ENCODE measurements at regions not wholly inside any gene's neighbourhood (a gene's known extent, or its start where the extent isn't known, plus 50 kb on each side); places are given as distances from the start of the nearest gene placed in this dataset.

DNA sequence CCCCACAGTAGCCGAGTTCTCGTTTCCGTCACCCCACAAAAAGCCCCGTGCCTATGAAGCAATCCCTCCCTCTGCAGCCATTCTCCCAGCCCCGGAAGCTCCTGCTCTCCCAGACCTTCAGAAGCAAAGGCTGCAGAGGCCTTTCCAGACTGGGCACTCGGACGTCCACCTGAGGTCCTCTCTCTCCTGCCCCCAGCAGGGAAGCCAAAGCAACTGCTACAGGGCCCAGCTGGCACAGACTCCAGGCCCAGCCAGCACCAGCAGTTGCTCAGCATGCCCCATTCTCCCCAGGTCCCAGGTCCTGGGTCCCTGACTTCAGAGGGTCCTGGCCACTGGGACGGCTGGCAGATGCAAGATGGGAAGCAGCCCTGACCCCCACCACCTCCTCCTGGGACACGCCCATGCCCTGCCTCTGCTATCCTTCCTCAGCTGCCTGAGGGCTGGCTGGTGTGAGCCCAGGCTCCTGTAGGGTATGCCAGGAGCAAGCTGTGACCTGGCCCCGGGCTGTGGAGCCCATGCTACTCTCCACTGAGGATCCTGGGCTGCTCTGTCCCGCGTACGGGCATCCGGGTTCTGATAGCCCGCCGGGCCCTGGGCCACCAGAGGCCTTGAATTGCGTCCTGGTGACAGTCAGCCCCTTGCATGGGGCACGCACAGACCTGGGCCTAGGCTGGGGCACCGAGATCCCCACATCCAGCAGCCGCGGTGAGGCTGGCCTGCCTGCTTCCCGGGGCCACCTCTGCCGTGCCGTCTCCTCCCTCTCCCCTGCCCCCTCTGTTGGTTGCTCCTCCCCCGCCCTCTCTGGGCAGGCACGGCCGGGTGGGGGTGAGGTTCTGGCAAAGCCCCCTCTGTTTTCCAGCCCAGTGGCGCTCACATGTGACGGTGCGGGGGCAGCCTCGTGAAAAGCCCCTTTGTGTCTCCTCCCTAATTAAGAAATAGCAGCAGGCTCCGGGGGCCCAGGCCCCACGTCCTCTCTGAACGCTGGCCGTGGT is 1310.3 kb downstream of the BRD1 start:
- no peaks in the 10 kb centered on the region for H3K27me3 Mint-ChIP-seq (ENCODE audit: low read depth)
- H3K36me3 Mint-ChIP-seq (ENCODE audit: insufficient read depth) = no peaks in the 10 kb centered on the region
- no peaks in the 10 kb centered on the region for H3K9me3 Mint-ChIP-seq
- H3K4me1 Mint-ChIP-seq (ENCODE audit: low read depth) = no peaks in the 10 kb centered on the region
- peak in 1 of 2 donors; percentile 17 for ATAC-seq
- no peak for DNase-seq
- no peak overlapping the region for H3K4me3 Mint-ChIP-seq

DNA sequence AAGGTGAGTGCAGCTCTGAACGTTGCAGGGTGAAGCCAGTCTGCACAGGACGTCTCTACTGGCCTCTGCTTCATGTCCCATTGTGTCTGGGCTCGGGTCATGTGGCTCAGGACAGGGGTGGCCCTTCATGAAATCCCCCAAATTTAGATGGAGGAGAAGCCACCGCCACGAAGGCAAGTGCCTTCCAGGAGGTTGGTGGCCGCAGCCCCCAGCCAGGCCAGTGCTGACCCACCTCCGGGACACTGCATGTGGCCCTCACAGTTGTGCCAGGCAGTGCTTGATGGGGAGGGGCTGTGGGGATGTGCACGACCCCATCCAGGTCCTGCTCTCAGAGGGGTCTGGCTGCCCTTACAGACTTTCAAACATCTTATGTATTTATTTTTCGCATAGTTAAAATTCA is 1311.1 kb downstream of the BRD1 start:
- no peaks in the 10 kb centered on the region for H3K27me3 Mint-ChIP-seq (ENCODE audit: low read depth)
- DNase-seq (no peak), ATAC-seq (no peak)
- no peak overlapping the region for H3K4me3 Mint-ChIP-seq
- H3K9me3 Mint-ChIP-seq = no peaks in the 10 kb centered on the region
- no peaks in the 10 kb centered on the region for H3K4me1 Mint-ChIP-seq (ENCODE audit: low read depth)
- H3K36me3 Mint-ChIP-seq (ENCODE audit: insufficient read depth) = no peaks in the 10 kb centered on the region

- no peaks in the 10 kb centered on the region for H3K4me1 Mint-ChIP-seq (ENCODE audit: low read depth)
- ATAC-seq = no peak
- no peaks in the 10 kb centered on the region for H3K27me3 Mint-ChIP-seq (ENCODE audit: low read depth)
- no peak overlapping the region for H3K4me3 Mint-ChIP-seq
- no peaks in the 10 kb centered on the region for H3K36me3 Mint-ChIP-seq (ENCODE audit: insufficient read depth)
- no peak for DNase-seq
- no peaks in the 10 kb centered on the region for H3K9me3 Mint-ChIP-seq
Measured at GRCh38 chr22:48515571-48516200, 1312.0 kb downstream of the BRD1 start.

DNA sequence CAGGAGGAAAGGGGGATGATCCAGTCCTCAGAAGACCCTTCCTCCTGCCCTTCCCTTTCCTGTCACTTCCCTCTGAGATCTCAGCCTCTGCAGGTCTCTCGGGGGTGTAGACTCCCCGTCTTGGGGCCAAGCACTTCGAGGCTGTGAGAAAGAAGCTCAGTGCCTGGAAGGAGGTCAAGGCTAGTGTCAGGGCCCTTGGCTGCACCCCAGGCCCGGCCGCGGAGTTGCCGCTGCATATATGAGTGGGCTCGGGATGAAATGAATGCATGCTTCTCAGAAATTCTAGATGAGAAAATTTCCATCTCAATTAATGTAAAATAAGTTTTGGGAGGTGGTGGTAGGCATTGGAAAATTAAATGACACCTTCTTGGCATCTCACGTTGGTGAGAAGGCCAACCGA is 1313.7 kb downstream of the BRD1 start:
- no peaks in the 10 kb centered on the region for H3K36me3 Mint-ChIP-seq (ENCODE audit: insufficient read depth)
- no peak for DNase-seq
- H3K4me3 Mint-ChIP-seq = no peak overlapping the region
- no peaks in the 10 kb centered on the region for H3K27me3 Mint-ChIP-seq (ENCODE audit: low read depth)
- H3K4me1 Mint-ChIP-seq (ENCODE audit: low read depth) = no peaks in the 10 kb centered on the region
- ATAC-seq = no peak
- H3K9me3 Mint-ChIP-seq = no peaks in the 10 kb centered on the region

GRCh38 chr22:48513446-48513845 is 1314.2 kb downstream of the BRD1 start:
- Mint-ChIP-seq H3K27me3 (ENCODE audit: low read depth) (no peaks in the 10 kb centered on the region), H3K9me3 (no peaks in the 10 kb centered on the region), H3K4me1 (ENCODE audit: low read depth) (no peaks in the 10 kb centered on the region), H3K36me3 (ENCODE audit: insufficient read depth) (no peaks in the 10 kb centered on the region), H3K4me3 (no peak overlapping the region)
- ATAC-seq (no peak), DNase-seq (no peak)

- H3K4me1 Mint-ChIP-seq (ENCODE audit: low read depth) = no peaks in the 10 kb centered on the region
- no peaks in the 10 kb centered on the region for H3K9me3 Mint-ChIP-seq
- no peak for ATAC-seq
Measured at GRCh38 chr22:48511781-48512327, 1315.8 kb downstream of the BRD1 start.

GRCh38 chr22:48511211-48511610 is 1316.5 kb downstream of the BRD1 start:
- Mint-ChIP-seq H3K4me3 (no peak overlapping the region), H3K4me1 (ENCODE audit: low read depth) (no peaks in the 10 kb centered on the region), H3K27me3 (ENCODE audit: low read depth) (peaks cover 4% of the 10 kb centered on the region), H3K36me3 (ENCODE audit: insufficient read depth) (no peaks in the 10 kb centered on the region), H3K9me3 (no peaks in the 10 kb centered on the region)
- DNase-seq (no peak), ATAC-seq (no peak)

More at GRCh38 chr22:48511781-48512327, 1315.8 kb downstream of the BRD1 start:
- DNase-seq = no peak
- H3K36me3 Mint-ChIP-seq (ENCODE audit: insufficient read depth) = no peaks in the 10 kb centered on the region
- no peak overlapping the region for H3K4me3 Mint-ChIP-seq
- peaks cover 4% of the 10 kb centered on the region for H3K27me3 Mint-ChIP-seq (ENCODE audit: low read depth)

DNA sequence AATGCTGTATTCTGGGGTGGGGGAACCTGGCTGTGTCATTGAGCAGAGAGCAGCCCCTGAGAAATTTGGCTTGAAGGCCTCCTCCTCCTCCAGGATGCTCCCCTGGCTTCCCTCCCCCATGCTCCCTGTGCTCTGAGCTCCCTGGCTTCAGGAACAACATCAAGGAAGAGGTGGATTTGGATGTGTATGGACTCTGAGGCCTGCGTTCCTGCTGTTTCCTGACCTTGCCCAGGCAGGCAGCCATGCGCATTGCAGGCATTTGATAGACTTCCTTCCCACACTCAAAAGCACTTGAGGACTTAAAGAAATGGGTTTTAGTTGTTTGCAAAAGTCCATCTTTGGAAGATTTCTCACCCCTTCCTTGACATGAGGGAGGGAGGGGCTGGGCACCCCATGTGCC is 1317.1 kb downstream of the BRD1 start:
- Mint-ChIP-seq H3K4me3 (no peak overlapping the region), H3K27me3 (ENCODE audit: low read depth) (peaks cover 4% of the 10 kb centered on the region), H3K9me3 (no peaks in the 10 kb centered on the region), H3K36me3 (ENCODE audit: insufficient read depth) (no peaks in the 10 kb centered on the region), H3K4me1 (ENCODE audit: low read depth) (no peaks in the 10 kb centered on the region)
- no peak for ATAC-seq
- DNase-seq = no peak

DNA sequence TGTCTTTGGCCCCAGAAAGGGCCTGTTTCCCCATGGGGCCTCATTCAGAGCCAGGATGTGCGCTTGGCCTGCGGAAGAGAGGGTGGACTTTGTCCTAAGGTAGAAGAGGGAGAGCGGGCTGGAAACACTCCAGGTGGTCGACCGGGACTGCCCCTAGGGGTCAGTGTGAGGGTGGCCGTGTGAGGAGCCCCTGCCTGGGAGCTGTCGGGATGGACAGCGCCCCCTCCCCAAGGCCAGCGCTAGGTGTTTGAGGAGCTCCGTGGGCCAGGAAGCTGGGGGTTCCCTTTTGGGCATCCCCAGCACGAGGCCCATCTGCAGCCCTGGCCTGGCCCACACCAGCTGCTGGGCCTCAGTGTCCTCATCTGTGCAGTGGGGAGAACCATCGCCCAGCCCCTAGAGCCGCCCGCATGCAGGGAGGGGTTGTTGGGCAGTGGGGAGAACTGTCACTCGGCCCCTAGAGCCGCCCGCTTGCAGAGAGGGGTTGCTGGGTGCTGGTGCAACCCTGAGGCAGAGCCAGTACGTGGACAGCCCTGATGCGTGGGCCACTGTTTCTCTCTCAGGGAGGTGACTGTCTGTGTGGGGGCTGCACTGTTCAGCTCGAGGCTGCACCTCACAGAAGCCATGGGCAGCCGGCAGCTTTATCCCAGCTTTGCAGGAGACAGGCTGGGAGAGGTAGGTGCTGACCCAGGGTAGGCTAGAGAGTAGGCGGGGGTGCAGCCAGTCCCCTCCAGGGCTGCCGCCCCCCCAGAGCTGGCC is 1319.9 kb downstream of the BRD1 start:
- DNase-seq (no peak), ATAC-seq (no peak)
- H3K4me1 Mint-ChIP-seq (ENCODE audit: low read depth) = no peaks in the 10 kb centered on the region
- peaks cover 4% of the 10 kb centered on the region for H3K27me3 Mint-ChIP-seq (ENCODE audit: low read depth)
- H3K36me3 Mint-ChIP-seq (ENCODE audit: insufficient read depth) = no peaks in the 10 kb centered on the region
- H3K9me3 Mint-ChIP-seq = no peaks in the 10 kb centered on the region
- no peak overlapping the region for H3K4me3 Mint-ChIP-seq

GRCh38 chr22:48507171-48507570 is 1320.5 kb downstream of the BRD1 start:
- Mint-ChIP-seq H3K9me3 (no peaks in the 10 kb centered on the region), H3K4me3 (no peak overlapping the region), H3K4me1 (ENCODE audit: low read depth) (no peaks in the 10 kb centered on the region), H3K27me3 (ENCODE audit: low read depth) (peaks cover 4% of the 10 kb centered on the region), H3K36me3 (ENCODE audit: insufficient read depth) (no peaks in the 10 kb centered on the region)
- DNase-seq (no peak), ATAC-seq (no peak)

- Mint-ChIP-seq H3K36me3 (ENCODE audit: insufficient read depth) (no peaks in the 10 kb centered on the region), H3K9me3 (no peaks in the 10 kb centered on the region), H3K4me3 (no peak overlapping the region), H3K27me3 (ENCODE audit: low read depth) (peaks cover 4% of the 10 kb centered on the region), H3K4me1 (ENCODE audit: low read depth) (no peaks in the 10 kb centered on the region)
- ATAC-seq = no peak
- no peak for DNase-seq
Measured at GRCh38 chr22:48506506-48507145, 1321.0 kb downstream of the BRD1 start.

GRCh38 chr22:48505891-48506290 is 1321.8 kb downstream of the BRD1 start:
- H3K4me3 Mint-ChIP-seq = no peak overlapping the region
- H3K36me3 Mint-ChIP-seq (ENCODE audit: insufficient read depth) = no peaks in the 10 kb centered on the region
- DNase-seq (no peak), ATAC-seq (no peak)
- H3K9me3 Mint-ChIP-seq = no peaks in the 10 kb centered on the region
- no peaks in the 10 kb centered on the region for H3K4me1 Mint-ChIP-seq (ENCODE audit: low read depth)
- H3K27me3 Mint-ChIP-seq (ENCODE audit: low read depth) = peaks cover 4% of the 10 kb centered on the region

DNA sequence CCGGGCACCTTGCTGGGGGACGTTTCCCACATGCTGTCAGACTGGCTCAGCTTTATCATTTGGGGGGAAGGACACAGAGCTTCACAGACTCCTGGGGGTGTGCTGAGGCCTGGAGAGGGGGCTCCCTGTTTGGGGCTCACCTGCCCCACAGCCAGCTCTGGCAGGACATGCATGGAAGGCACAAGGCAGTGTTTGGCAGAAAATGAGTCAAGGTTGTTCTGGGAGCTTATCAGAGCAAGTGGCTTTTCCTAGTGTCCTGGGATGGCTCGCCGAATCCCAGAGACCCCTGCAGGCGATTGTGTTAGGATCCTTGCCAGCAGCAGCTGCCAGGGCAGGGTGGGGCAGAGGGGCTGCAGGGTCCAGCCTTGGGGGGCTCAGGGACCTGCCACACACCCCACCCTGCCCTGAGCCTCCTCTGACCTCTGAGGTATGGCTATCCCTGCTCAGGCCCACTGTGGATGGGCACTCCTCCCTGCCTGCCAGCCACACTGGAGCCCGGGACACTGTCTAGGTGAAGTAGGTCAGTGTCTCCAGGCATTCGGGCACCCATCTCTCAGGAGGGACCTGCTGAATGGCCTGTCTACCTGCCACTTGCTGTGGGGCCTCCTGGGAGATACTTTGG is 1323.0 kb downstream of the BRD1 start:
- Mint-ChIP-seq H3K9me3 (no peaks in the 10 kb centered on the region), H3K36me3 (ENCODE audit: insufficient read depth) (no peaks in the 10 kb centered on the region), H3K4me1 (ENCODE audit: low read depth) (no peaks in the 10 kb centered on the region), H3K4me3 (no peak overlapping the region), H3K27me3 (ENCODE audit: low read depth) (peaks cover 4% of the 10 kb centered on the region)
- ATAC-seq = no peak
- DNase-seq = no peak
